ENCODE measurements at regions not wholly inside any gene's neighbourhood (a gene's known extent, or its start where the extent isn't known, plus 50 kb on each side); places are given as distances from the start of the nearest gene placed in this dataset.

DNA sequence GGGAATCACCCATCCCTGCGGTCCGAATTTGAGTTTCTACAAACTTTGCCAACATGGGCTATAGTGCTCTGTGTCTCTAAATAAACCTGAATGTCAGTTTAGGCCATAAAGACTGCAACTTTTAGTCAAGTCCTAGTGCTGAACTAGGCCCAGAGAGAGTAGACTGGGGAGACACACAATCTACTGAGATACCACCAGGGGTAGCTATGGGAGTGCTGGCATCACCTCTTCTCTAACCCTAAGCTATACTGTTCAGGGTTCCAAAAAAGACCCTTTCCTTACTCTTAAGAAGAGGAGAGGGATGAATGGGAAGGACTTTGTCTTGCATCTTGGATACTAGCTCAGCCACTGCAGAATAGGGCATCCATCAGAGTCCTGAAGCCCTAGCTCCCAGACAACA, 866.7 kb upstream of the PRMT6 start:
- no peaks in the 10 kb centered on the region for H4K20me1 ChIP-seq (ENCODE audit: insufficient read depth)
- H3K9me3 ChIP-seq (ENCODE audit: insufficient read depth, low read depth), result no peaks in the 10 kb centered on the region
- H2AFZ ChIP-seq, result no peak overlapping the region
- no peak overlapping the region for H3K4me3 ChIP-seq
- H3K9me2 ChIP-seq (ENCODE audit: insufficient read depth), result no peaks in the 10 kb centered on the region
- intact Hi-C loops (cut with micrococcal nuclease; ENCODE audit: unreplicated experiment), result no loop called here
- no peak for TF ChIP-seq EZH2 (IDR thresholded peaks at IDR 0.05; ENCODE audit: low read depth)
- TF ChIP-seq, protein P1, sequence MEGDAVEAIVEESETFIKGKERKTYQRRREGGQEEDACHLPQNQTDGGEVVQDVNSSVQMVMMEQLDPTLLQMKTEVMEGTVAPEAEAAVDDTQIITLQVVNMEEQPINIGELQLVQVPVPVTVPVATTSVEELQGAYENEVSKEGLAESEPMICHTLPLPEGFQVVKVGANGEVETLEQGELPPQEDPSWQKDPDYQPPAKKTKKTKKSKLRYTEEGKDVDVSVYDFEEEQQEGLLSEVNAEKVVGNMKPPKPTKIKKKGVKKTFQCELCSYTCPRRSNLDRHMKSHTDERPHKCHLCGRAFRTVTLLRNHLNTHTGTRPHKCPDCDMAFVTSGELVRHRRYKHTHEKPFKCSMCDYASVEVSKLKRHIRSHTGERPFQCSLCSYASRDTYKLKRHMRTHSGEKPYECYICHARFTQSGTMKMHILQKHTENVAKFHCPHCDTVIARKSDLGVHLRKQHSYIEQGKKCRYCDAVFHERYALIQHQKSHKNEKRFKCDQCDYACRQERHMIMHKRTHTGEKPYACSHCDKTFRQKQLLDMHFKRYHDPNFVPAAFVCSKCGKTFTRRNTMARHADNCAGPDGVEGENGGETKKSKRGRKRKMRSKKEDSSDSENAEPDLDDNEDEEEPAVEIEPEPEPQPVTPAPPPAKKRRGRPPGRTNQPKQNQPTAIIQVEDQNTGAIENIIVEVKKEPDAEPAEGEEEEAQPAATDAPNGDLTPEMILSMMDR (conservative IDR thresholded peaks at IDR 0.05), result no peak
- H3K27me3 ChIP-seq (ENCODE audit: insufficient read depth, low read depth), result no peaks in the 10 kb centered on the region
- H3K79me2 ChIP-seq (ENCODE audit: low read depth), result no peaks in the 10 kb centered on the region
- POLR2A ChIA-PET (ENCODE audit: unreplicated experiment), result no interaction called here
- CTCF ChIA-PET, result no interaction called here
- H3K4me1 ChIP-seq (replicated peaks; ENCODE audit: insufficient read depth), result no peaks in the 10 kb centered on the region
- no peaks in the 10 kb centered on the region for H3F3A ChIP-seq (ENCODE audit: insufficient read depth, low read depth)
- H3K36me3 ChIP-seq (ENCODE audit: low read depth), result no peaks in the 10 kb centered on the region
- peak in 1 of 2 experiments; percentile 30 for DNase-seq
- H3K27ac ChIP-seq, result no peak overlapping the region
- no peak overlapping the region for H3K4me2 ChIP-seq
- no TSS peak for BruUV-seq (replicated peaks)

- Histone ChIP-seq H3K4me2 (no peak overlapping the region), H3K4me1 (replicated peaks; ENCODE audit: insufficient read depth) (no peaks in the 10 kb centered on the region), H3K79me2 (ENCODE audit: low read depth) (no peaks in the 10 kb centered on the region), H3K27ac (no peak overlapping the region), H2AFZ (no peak overlapping the region), H3K27me3 (ENCODE audit: insufficient read depth, low read depth) (no peaks in the 10 kb centered on the region), H3K9me2 (ENCODE audit: insufficient read depth) (no peaks in the 10 kb centered on the region), H3F3A (ENCODE audit: insufficient read depth, low read depth) (no peaks in the 10 kb centered on the region), H3K4me3 (no peak overlapping the region), H4K20me1 (ENCODE audit: insufficient read depth) (no peaks in the 10 kb centered on the region), H3K36me3 (ENCODE audit: low read depth) (no peaks in the 10 kb centered on the region), H3K9me3 (ENCODE audit: insufficient read depth, low read depth) (no peaks in the 10 kb centered on the region)
- no TSS peak for BruUV-seq (replicated peaks)
- intact Hi-C loops (cut with micrococcal nuclease; ENCODE audit: unreplicated experiment), result no loop called here
- DNase-seq, result no peak
- TF ChIP-seq, protein P1 (conservative IDR thresholded peaks at IDR 0.05), result no peak
- TF ChIP-seq EZH2 (IDR thresholded peaks at IDR 0.05; ENCODE audit: low read depth), result no peak
- CTCF ChIA-PET, result no interaction called here
- POLR2A ChIA-PET (ENCODE audit: unreplicated experiment), result no interaction called here
These were observed 862.3 kb upstream of the PRMT6 start for GRCh38 chr1:106194206-106194605.

- BruUV-seq (replicated peaks), result no TSS peak
- H3K79me2 ChIP-seq (ENCODE audit: low read depth), result no peaks in the 10 kb centered on the region
- ChIA-PET POLR2A (ENCODE audit: unreplicated experiment) (no interaction called here), CTCF (no interaction called here)
- no peaks in the 10 kb centered on the region for H3K36me3 ChIP-seq (ENCODE audit: low read depth)
- no peaks in the 10 kb centered on the region for H3K9me2 ChIP-seq (ENCODE audit: insufficient read depth)
- no peak for TF ChIP-seq EZH2 (IDR thresholded peaks at IDR 0.05; ENCODE audit: low read depth)
- TF ChIP-seq, protein P1 (conservative IDR thresholded peaks at IDR 0.05), result no peak
- no peaks in the 10 kb centered on the region for H3K27me3 ChIP-seq (ENCODE audit: insufficient read depth, low read depth)
- H3K4me2 ChIP-seq, result no peak overlapping the region
- DNase-seq, result no peak
- no peaks in the 10 kb centered on the region for H3K9me3 ChIP-seq (ENCODE audit: insufficient read depth, low read depth)
- intact Hi-C loops (cut with micrococcal nuclease; ENCODE audit: unreplicated experiment), result no loop called here
- no peak overlapping the region for H3K4me3 ChIP-seq
- no peak overlapping the region for H3K27ac ChIP-seq
- H2AFZ ChIP-seq, result no peak overlapping the region
- H3K4me1 ChIP-seq (replicated peaks; ENCODE audit: insufficient read depth), result no peaks in the 10 kb centered on the region
- no peaks in the 10 kb centered on the region for H3F3A ChIP-seq (ENCODE audit: insufficient read depth, low read depth)
- H4K20me1 ChIP-seq (ENCODE audit: insufficient read depth), result no peaks in the 10 kb centered on the region
These were observed 855.8 kb upstream of the PRMT6 start for GRCh38 chr1:106200711-106201110.

Data from PC-9 (cell line).